ENCODE measurements at regions not wholly inside any gene's neighbourhood (a gene's known extent, or its start where the extent isn't known, plus 50 kb on each side); places are given as distances from the start of the nearest gene placed in this dataset.

DNA sequence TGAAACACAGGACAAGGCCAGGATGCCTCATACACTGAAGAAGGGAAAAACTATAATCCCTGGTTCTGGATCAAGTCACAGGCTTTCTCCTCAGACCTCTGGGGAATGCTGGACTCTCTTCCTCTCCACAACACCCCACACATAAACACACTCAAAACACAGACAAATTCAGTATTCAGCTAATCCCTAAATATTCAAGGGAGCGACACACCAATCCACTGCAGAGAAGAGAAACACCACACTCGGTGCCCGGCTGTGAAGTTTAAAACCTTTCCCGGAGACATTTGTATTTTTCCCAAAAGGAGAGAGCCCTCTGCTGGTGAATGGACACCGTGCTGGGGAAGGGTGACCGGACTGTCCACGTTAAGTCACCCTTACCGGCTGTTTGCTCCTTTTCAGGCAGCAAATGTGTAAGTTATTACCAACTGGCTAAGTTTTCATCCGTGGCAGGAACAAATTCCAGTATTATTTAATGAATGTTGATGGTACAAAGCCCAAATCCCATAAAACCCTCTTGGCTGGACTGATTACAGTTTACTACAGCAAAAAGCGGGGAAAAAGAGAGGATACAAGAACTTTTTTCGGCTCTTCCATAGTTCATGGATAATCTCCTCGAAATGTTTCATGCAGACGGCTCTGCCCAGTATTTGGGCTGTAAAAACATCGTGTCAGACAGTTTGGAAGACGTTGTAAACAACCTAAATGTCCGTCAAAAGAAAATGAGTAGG, 130.9 kb upstream of the SLC30A5 start:
- TF ChIP-seq, protein P1, sequence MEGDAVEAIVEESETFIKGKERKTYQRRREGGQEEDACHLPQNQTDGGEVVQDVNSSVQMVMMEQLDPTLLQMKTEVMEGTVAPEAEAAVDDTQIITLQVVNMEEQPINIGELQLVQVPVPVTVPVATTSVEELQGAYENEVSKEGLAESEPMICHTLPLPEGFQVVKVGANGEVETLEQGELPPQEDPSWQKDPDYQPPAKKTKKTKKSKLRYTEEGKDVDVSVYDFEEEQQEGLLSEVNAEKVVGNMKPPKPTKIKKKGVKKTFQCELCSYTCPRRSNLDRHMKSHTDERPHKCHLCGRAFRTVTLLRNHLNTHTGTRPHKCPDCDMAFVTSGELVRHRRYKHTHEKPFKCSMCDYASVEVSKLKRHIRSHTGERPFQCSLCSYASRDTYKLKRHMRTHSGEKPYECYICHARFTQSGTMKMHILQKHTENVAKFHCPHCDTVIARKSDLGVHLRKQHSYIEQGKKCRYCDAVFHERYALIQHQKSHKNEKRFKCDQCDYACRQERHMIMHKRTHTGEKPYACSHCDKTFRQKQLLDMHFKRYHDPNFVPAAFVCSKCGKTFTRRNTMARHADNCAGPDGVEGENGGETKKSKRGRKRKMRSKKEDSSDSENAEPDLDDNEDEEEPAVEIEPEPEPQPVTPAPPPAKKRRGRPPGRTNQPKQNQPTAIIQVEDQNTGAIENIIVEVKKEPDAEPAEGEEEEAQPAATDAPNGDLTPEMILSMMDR (conservative IDR thresholded peaks at IDR 0.05; ENCODE audit: low read depth, low read length), result peak; percentile 91
- no peak for TF ChIP-seq EZH2 (IDR thresholded peaks at IDR 0.05; ENCODE audit: borderline replicate concordance, low read depth, low read length, poor library complexity, severe bottlenecking)

Data from A673 (cell line).